ENCODE measurements at regions not wholly inside any gene's neighbourhood (a gene's known extent, or its start where the extent isn't known, plus 50 kb on each side); places are given as distances from the start of the nearest gene placed in this dataset.

- no peak overlapping the region for H3K4me3 ChIP-seq (ENCODE audit: low read length)
- no peak for DNase-seq (ENCODE audit: low read depth)
- TF ChIP-seq CTCF (conservative IDR thresholded peaks at IDR 0.05; ENCODE audit: low read depth, low read length): no peak
Measured at GRCh38 chr7:115153176-115153575, 231.3 kb downstream of the MDFIC start.

- no peak overlapping the region for H3K4me3 ChIP-seq (ENCODE audit: low read length)
- DNase-seq (ENCODE audit: low read depth): no peak
- no peak for TF ChIP-seq CTCF (conservative IDR thresholded peaks at IDR 0.05; ENCODE audit: low read depth, low read length)
Measured at GRCh38 chr7:115146148-115146547, 224.3 kb downstream of the MDFIC start.

GRCh38 chr7:115145512-115145911 is 223.6 kb downstream of the MDFIC start:
- no peak for TF ChIP-seq CTCF (conservative IDR thresholded peaks at IDR 0.05; ENCODE audit: low read depth, low read length)
- no peak for DNase-seq (ENCODE audit: low read depth)

GRCh38 chr7:115137816-115138215 is 215.9 kb downstream of the MDFIC start:
- no peak for TF ChIP-seq CTCF (conservative IDR thresholded peaks at IDR 0.05; ENCODE audit: low read depth, low read length)
- H3K4me3 ChIP-seq (ENCODE audit: low read length): no peak overlapping the region
- no peak for DNase-seq (ENCODE audit: low read depth)

More at GRCh38 chr7:115145512-115145911, 223.6 kb downstream of the MDFIC start:
- no peak overlapping the region for H3K4me3 ChIP-seq (ENCODE audit: low read length)

- TF ChIP-seq CTCF (conservative IDR thresholded peaks at IDR 0.05; ENCODE audit: low read depth, low read length): no peak
- H3K4me3 ChIP-seq (ENCODE audit: low read length): no peak overlapping the region
- DNase-seq (ENCODE audit: low read depth): no peak
Measured at GRCh38 chr7:115136796-115137443, 215.0 kb downstream of the MDFIC start.

- H3K4me3 ChIP-seq (ENCODE audit: low read length): no peak overlapping the region
- no peak for DNase-seq (ENCODE audit: low read depth)
- no peak for TF ChIP-seq CTCF (conservative IDR thresholded peaks at IDR 0.05; ENCODE audit: low read depth, low read length)
Measured at GRCh38 chr7:115135769-115136410, 214.0 kb downstream of the MDFIC start.

GRCh38 chr7:115135146-115135545 is 213.3 kb downstream of the MDFIC start:
- no peak for TF ChIP-seq CTCF (conservative IDR thresholded peaks at IDR 0.05; ENCODE audit: low read depth, low read length)
- H3K4me3 ChIP-seq (ENCODE audit: low read length): no peak overlapping the region
- no peak for DNase-seq (ENCODE audit: low read depth)
